ENCODE measurements at regions not wholly inside any gene's neighbourhood (a gene's known extent, or its start where the extent isn't known, plus 50 kb on each side); places are given as distances from the start of the nearest gene placed in this dataset.

- no peak for TF ChIP-seq CTCF (IDR thresholded peaks at IDR 0.05)
- TF ChIP-seq POLR2A (IDR thresholded peaks at IDR 0.05), result no peak
Observed at GRCh38 chr4:173713026-173713425, 183.0 kb upstream of the HAND2 start.
